ENCODE measurements at regions not wholly inside any gene's neighbourhood (a gene's known extent, or its start where the extent isn't known, plus 50 kb on each side); places are given as distances from the start of the nearest gene placed in this dataset.

DNA sequence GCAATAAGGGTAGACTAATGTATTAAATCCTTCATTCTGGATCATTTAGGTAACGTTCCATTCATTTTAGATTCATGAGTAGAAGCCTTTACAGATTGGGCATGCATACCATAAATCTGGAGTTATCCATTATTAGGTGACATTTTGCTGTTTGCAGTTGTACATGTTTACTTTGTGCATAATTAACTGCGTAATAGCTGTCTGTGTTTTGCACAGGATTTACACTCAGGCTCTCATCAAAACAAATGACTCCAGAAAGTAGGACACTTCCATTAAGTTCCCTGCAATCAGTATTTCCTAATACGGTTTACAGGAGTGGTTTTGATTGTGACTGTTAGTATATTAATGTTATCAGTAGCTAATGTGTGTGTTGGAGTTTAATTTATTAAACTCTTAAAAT lies 997.4 kb downstream of the HACE1 start:
- Mint-ChIP-seq H3K27ac (ENCODE audit: unreplicated experiment) (no peak overlapping the region), H3K9me3 (ENCODE audit: low read depth) (no peaks in the 10 kb centered on the region), H3K4me3 (ENCODE audit: unreplicated experiment) (no peak overlapping the region), H3K36me3 (ENCODE audit: low read depth) (no peaks in the 10 kb centered on the region), H3K4me1 (ENCODE audit: low read depth) (no peaks in the 10 kb centered on the region), H3K27me3 (ENCODE audit: low read depth) (peaks cover 25% of the 10 kb centered on the region)
- no peak for DNase-seq (ENCODE audit: low spot score)
- TF ChIP-seq, protein P1, sequence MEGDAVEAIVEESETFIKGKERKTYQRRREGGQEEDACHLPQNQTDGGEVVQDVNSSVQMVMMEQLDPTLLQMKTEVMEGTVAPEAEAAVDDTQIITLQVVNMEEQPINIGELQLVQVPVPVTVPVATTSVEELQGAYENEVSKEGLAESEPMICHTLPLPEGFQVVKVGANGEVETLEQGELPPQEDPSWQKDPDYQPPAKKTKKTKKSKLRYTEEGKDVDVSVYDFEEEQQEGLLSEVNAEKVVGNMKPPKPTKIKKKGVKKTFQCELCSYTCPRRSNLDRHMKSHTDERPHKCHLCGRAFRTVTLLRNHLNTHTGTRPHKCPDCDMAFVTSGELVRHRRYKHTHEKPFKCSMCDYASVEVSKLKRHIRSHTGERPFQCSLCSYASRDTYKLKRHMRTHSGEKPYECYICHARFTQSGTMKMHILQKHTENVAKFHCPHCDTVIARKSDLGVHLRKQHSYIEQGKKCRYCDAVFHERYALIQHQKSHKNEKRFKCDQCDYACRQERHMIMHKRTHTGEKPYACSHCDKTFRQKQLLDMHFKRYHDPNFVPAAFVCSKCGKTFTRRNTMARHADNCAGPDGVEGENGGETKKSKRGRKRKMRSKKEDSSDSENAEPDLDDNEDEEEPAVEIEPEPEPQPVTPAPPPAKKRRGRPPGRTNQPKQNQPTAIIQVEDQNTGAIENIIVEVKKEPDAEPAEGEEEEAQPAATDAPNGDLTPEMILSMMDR (IDR thresholded peaks at IDR 0.05) = no peak

DNA sequence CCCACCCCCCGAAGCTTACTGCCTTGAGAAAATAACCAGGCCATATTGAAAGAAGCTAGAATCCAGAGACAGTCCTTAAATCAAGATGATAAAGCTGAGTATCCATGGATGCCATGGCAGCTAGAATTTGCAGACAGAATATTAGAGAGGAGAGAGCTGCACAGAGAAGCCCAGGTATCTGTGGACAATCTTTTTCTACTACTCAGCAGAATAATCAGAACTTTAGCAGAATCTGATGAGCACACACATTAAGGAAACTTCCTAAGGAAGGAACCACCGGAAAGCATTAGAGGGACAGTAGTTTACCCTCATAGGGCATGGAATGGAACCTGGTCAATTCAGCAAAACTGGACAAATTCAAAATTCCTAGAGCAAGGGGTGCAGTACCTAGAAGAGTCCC lies 1001.7 kb downstream of the HACE1 start:
- DNase-seq (ENCODE audit: low spot score) = no peak
- H3K27me3 Mint-ChIP-seq (ENCODE audit: low read depth) = peaks cover 24% of the 10 kb centered on the region
- H3K4me1 Mint-ChIP-seq (ENCODE audit: low read depth) = no peaks in the 10 kb centered on the region
- H3K9me3 Mint-ChIP-seq (ENCODE audit: low read depth) = no peaks in the 10 kb centered on the region
- no peaks in the 10 kb centered on the region for H3K36me3 Mint-ChIP-seq (ENCODE audit: low read depth)
- no peak overlapping the region for H3K27ac Mint-ChIP-seq (ENCODE audit: unreplicated experiment)
- TF ChIP-seq, protein P1 (IDR thresholded peaks at IDR 0.05) = no peak
- H3K4me3 Mint-ChIP-seq (ENCODE audit: unreplicated experiment) = no peak overlapping the region

DNA sequence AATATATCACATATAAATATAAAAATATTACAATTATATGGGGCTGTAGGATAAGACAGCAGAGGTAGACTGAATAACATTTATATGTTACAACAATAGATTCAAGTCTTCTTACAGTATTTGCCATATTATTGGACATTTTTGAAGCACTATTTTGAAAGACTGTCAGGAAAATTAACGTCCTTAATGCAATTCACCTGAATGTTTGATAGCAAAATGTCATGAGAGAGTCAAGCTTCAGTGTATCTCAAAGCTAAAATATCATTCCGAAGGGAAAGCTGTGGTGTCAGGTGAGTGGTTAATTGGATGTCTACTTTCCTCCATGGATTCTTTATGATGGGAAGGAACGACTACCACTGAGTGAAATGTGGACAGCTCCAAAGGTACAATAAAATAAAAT lies 1004.0 kb downstream of the HACE1 start:
- H3K27me3 Mint-ChIP-seq (ENCODE audit: low read depth) = peaks cover 15% of the 10 kb centered on the region
- H3K36me3 Mint-ChIP-seq (ENCODE audit: low read depth) = no peaks in the 10 kb centered on the region
- H3K4me1 Mint-ChIP-seq (ENCODE audit: low read depth) = peaks cover 6% of the 10 kb centered on the region
- no peaks in the 10 kb centered on the region for H3K9me3 Mint-ChIP-seq (ENCODE audit: low read depth)
- TF ChIP-seq, protein P1 (IDR thresholded peaks at IDR 0.05) = no peak
- no peak for DNase-seq (ENCODE audit: low spot score)
- H3K4me3 Mint-ChIP-seq (ENCODE audit: unreplicated experiment) = no peak overlapping the region
- no peak overlapping the region for H3K27ac Mint-ChIP-seq (ENCODE audit: unreplicated experiment)

DNA sequence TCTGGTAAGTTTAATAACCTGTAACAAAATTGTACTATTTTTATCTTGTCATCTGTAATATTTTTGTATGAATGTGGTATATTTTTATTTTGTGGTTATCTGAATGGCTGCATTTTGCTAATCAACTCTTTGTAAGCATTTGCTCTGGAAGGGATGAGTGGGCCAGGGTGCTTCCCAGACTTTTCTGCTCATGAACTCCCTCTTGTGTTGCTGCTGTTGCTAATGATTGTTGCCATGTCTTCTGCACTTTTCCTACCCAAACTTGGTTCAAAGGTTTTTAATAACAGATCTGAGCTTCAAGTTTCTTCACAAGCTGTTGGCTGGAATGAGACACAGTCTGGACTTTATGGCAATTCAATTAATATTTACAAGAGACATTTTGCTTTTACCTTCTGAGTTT lies 1005.7 kb downstream of the HACE1 start:
- no peak overlapping the region for H3K4me3 Mint-ChIP-seq (ENCODE audit: unreplicated experiment)
- H3K9me3 Mint-ChIP-seq (ENCODE audit: low read depth) = no peaks in the 10 kb centered on the region
- peaks cover 6% of the 10 kb centered on the region for H3K4me1 Mint-ChIP-seq (ENCODE audit: low read depth)
- DNase-seq (ENCODE audit: low spot score) = no peak
- H3K27me3 Mint-ChIP-seq (ENCODE audit: low read depth) = peaks cover 13% of the 10 kb centered on the region
- H3K36me3 Mint-ChIP-seq (ENCODE audit: low read depth) = no peaks in the 10 kb centered on the region
- no peak overlapping the region for H3K27ac Mint-ChIP-seq (ENCODE audit: unreplicated experiment)
- TF ChIP-seq, protein P1 (IDR thresholded peaks at IDR 0.05) = no peak

DNA sequence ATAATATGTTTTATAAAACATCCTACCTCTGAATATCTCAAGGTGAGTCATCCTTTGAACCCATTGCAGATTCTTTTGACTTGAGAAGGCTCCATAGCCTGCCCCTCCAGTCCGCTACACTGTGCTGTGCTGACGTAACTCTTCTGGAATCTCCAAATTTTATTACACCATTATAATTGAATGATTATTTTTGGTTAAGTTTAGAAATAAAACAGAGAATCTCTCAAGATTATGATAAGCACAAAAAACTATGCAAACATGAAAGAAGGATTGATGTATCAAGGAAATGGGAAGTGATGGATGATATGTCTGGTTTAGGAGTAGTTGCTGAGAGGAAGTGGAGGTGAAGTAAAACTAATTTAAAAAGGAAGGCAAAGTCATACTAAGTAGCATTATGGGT lies 1021.3 kb downstream of the HACE1 start:
- TF ChIP-seq, protein P1 (IDR thresholded peaks at IDR 0.05) = no peak
- no peaks in the 10 kb centered on the region for H3K4me1 Mint-ChIP-seq (ENCODE audit: low read depth)

More for the DNA sequence above, 1021.3 kb downstream of the HACE1 start:
- no peak overlapping the region for H3K27ac Mint-ChIP-seq (ENCODE audit: unreplicated experiment)
- no peak for DNase-seq (ENCODE audit: low spot score)
- H3K27me3 Mint-ChIP-seq (ENCODE audit: low read depth) = peaks cover 15% of the 10 kb centered on the region
- no peak overlapping the region for H3K4me3 Mint-ChIP-seq (ENCODE audit: unreplicated experiment)
- H3K36me3 Mint-ChIP-seq (ENCODE audit: low read depth) = no peaks in the 10 kb centered on the region
- no peaks in the 10 kb centered on the region for H3K9me3 Mint-ChIP-seq (ENCODE audit: low read depth)
